ENCODE measurements at regions not wholly inside any gene's neighbourhood (a gene's known extent, or its start where the extent isn't known, plus 50 kb on each side); places are given as distances from the start of the nearest gene placed in this dataset.
"Not testable (repeated sequence)": the region's sequence is repeated elsewhere in the genome, so short reads cannot be mapped to it uniquely, and the experiment has no call there.

- no peak for DNase-seq
Observed at GRCh38 chr12:76666290-76666835, 97.6 kb upstream of the ZDHHC17 start.

DNA sequence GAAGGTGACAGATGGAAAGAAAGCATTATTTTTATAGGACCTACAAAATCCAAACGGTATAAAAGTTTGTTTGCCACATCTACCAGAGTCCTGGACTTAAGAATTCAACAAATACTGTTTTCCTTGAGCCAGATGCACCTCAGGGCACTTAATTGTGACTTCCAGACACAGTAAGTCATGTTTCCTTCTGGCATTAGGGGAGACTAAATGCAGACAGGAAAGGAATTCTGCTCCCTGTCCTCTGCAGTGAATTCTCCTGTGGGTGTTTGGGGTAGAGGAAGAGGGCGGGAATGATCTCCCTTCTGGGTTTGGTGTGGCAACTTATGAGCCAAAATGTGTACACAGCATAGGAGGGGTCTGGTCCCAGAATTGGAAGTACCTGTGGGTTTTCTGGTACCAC is 93.9 kb upstream of the ZDHHC17 start:
- DNase-seq, result no peak

DNA sequence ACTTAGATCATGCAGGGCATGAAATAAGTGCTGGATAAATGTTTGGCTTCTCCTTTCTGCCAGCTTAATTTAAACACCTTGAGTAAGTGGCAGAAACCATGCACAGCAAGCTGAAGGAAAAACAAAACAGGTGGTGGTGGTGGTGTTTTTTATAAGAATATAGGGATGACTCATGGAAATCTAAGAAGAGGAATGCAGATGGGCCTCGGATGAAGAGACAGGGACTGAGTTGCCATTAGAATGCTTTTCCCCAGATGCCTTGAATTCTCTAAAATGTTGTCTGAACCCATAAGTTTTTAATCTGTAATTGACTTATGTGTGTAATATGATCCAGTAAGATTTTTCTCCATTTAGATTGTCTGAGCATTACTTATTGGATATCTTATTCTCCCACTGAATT is 93.1 kb upstream of the ZDHHC17 start:
- no peak for DNase-seq

DNA sequence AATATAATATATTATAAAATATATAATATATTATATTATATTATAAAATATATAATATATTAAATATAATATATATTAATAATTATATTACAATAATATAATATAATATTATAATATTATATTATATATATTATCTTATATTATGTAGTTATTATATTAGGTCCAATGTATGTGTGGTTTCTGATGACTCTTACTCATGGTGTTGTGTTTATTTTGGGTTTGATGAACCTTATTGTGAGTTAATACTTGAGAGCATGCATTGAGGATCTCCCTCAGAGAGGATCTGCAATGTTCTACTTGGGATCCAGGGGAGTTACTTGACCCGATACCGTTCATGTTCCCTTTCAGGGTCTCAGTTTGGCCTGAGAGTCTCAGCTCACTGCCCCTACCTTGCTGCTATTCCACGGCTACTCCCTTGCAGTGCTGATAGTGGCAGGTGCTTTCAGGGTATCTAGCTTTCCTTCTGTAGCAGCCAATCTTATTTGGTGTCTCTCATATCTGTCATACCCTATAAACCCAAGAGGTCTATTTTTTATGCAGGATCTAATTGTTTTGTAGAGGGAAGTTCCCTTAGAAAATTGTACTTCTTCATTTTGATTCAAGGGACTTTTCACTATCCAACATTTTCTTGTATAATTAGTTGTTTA is 89.1 kb upstream of the ZDHHC17 start:
- no peak for DNase-seq

- DNase-seq, result not testable (repeated sequence)
Observed at GRCh38 chr12:76676261-76676660, 87.7 kb upstream of the ZDHHC17 start.

DNA sequence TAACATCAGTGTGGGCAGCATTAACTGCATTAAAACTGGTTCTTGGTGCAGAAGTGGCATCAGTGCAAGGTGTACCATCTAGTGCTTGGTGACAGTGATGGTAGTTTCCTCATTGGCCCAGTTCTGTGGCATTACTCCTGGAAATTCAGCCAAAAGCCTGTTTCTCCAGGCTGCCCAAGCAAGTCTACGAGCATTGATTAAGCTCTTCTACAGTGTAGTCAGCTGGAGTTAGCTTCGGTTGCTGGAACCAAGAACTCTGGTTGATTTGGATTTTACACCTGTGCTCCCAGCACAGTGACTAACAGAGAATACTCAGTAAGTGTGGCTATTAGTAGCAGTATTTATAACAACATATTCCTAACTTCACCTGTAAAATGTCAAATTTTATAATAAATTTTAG is 84.9 kb upstream of the ZDHHC17 start:
- no peak for DNase-seq

GRCh38 chr12:76679778-76680177 is 84.1 kb upstream of the ZDHHC17 start:
- DNase-seq, result no peak

DNA sequence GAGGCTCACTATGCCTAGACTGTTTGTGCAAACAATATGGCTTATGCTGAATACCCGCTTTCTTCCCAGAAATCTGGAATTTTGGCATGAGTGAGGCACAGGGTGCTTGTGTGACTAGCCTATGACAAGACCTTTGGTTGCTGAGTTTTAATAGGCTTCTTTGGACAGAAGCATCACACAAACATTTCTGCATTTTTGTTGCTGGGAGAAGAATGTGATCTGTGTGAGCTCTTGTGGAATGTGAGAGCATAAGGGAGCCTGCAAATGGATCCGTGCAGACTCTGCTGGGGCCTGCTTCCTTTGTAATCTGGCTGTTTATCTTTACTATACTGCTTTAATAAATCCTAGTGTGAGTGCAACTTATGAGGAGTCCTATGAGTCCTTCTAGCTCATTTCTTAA is 83.0 kb upstream of the ZDHHC17 start:
- DNase-seq, result no peak

GRCh38 chr12:76685246-76685678 is 78.7 kb upstream of the ZDHHC17 start:
- no peak for DNase-seq

DNA sequence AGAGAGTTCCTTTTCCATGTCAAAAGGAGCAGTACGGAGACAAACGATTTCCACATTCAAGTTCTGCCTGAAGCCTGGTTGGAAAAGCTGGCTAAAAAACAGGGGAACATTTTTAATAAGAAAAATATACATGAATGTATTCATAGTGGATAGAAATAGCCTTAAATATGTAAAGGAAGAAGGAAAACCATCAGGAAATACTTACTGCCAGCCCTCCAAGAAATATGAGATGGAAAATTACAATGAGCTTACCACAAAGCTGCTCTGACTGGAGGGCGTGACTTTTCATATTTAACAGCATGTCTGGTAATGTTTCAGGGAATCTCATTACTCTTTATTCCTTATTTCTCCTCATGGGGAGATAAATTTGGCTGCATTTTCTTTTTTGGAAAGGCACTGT is 75.9 kb upstream of the ZDHHC17 start:
- DNase-seq, result no peak

- DNase-seq, result no peak
Observed at GRCh38 chr12:76688631-76689030, 75.3 kb upstream of the ZDHHC17 start.

GRCh38 chr12:76690921-76691700 is 72.8 kb upstream of the ZDHHC17 start:
- DNase-seq, result no peak

DNA sequence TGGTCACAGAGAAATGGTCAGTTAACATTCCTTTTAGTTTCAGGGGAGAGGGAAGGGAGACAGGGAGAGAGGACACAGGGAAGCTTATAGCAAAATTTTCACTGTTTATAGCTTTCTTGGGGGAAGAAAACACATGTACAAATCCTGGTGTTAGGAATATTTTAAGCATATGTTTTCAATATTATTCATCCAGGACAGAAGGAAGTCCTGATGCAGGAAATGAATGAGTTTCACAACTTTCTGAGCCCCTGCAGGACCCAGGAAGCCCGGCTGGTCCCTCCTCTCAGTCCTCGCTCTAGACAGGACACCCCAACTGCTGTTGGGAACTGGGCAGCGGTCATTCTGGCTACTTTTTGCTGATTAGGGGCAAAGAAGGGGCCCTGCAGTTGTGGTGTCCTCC is 71.1 kb upstream of the ZDHHC17 start:
- no peak for DNase-seq

GRCh38 chr12:76694369-76694768 is 69.5 kb upstream of the ZDHHC17 start:
- no peak for DNase-seq

DNA sequence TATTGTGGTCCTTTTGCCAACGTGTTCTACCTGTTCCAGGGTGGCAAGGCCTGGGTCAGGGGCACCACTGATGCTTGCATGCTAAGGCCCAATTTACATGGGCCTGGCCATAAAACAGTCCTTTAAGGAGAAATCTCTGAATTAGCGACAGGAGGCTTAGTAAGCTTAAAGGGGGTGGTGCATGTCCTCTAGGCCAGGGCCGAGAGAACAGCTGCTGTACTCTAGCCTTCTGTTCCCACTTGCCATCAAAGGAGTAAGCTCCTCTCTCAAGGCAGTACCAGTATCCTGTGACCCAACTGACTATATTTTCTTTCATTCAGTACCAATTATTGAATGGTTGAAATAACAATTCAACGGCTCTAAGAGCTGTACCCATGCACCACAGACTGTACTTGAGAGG is 67.7 kb upstream of the ZDHHC17 start:
- DNase-seq, result no peak

DNA sequence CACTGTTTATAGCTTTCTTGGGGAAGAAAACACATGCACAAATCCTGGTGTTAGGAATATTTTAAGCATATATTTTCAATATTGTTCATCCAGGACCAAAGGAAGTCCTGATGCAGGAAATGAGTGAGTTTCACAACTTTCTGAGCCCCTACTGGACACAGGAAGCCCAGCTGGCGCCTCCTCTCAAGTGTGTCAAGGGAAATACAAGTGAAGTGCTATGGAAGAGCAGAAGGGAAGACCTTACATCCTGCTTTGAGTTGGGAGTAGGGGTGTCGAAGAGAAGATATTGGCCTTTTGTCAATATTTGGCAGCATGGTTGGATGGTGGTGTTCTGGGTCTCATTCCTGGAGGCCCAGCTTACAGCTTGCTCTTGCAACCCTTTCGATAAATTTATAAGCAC is 66.1 kb upstream of the ZDHHC17 start:
- no peak for DNase-seq

DNA sequence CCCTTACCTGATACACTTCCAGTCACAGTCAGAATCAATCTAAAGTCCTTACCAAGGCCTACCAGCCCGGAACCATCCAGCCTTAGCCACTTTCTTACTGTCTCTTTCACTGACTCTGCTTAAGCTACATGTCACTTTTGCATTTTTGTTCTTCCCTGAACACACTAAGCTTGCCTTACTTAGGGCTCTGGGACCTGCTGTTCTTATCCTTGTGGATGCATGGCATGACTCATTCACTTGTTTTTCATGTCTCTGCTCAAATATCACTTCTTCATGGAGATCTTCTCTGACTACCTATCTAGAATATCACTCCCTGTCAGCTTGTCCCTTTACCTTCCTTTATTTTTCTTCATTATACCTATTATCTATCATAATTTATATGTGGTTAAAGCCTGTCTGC is 65.6 kb upstream of the ZDHHC17 start:
- DNase-seq, result no peak

- no peak for DNase-seq
Observed at GRCh38 chr12:76698966-76699365, 64.9 kb upstream of the ZDHHC17 start.

DNA sequence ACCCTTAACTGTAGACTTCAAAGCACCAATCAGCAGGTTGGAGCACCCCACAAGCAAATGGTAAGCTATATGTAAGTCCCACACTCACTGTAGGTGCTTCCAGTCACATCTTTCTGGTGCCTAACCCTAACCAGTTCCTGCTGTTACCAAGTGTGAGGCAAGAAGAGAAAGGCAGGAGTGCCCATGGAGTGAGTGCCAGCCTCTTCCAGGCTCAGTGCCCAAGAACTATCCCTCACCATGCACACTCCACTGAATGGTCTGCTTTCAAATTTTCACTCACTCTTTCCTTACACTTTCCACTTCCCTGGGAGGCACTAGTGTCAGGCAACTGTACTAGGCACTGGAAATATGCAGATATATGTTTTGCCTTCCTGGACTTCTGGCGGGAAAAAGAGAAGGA is 62.2 kb upstream of the ZDHHC17 start:
- no peak for DNase-seq

- no peak for DNase-seq
Observed at GRCh38 chr12:76702946-76703345, 61.0 kb upstream of the ZDHHC17 start.

DNA sequence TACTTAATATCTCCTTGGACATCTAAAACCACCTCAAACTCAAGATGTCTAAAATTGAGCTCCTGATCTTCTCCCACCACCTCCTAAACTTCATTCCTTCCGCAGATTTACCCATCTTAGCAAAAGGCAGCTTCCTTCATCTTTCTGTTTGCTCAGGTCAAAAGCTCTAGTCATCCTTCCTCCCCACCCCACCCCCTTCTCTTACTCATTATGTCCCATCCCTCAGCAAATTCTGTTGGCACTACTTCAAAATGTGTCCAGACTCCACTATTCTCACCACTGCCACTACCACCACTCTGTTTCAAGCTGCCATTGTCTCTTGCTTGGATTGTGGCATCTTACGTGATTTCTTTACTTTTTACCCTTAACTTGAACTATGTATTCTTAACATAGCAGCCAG is 59.2 kb upstream of the ZDHHC17 start:
- DNase-seq, result no peak

GRCh38 chr12:76706101-76706500 is 57.8 kb upstream of the ZDHHC17 start:
- DNase-seq, result no peak

- DNase-seq, result no peak
Observed at GRCh38 chr12:76706761-76707160, 57.2 kb upstream of the ZDHHC17 start.

DNA sequence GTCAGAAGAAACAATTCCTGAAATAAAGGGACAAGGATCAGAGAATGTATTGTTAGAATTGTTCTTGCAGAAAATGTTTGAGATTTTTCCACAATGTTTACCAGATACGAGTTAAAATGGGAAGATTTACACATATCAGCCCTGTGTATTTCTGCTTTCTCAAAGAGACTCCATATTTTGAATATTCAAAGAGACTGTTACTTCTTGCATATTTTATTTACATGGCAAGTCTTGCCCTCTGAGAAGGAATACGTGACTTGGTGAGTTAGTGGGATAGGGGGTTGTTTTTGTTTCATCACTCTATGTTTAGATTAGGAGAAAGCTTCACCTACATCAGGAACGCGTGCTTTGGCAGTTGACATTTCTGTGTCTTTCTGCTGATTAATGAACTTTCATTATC is 56.1 kb upstream of the ZDHHC17 start:
- DNase-seq, result no peak

- DNase-seq, result no peak
Observed at GRCh38 chr12:76708296-76708695, 55.6 kb upstream of the ZDHHC17 start.

All from activated CD4-positive, alpha-beta T cell treated with anti-CD3 and anti-CD28 coated beads, Interleukin-2, amount 50 U/mL, for 16 hours (primary cell).